HCT116 (cell line): ENCODE measurements at regions not wholly inside any gene's neighbourhood (a gene's known extent, or its start where the extent isn't known, plus 50 kb on each side); places are given as distances from the start of the nearest gene placed in this dataset.
"Not testable (repeated sequence)": the region's sequence is repeated elsewhere in the genome, so short reads cannot be mapped to it uniquely, and the experiment has no call there.

Experiments
- ATAC-seq: fragments of 200-7000 bp; cut with Tn5 transposase; 2 replicates; pipeline ENCODE4 v1.9.1; 2020; ENCODE audit warnings: mild to moderate bottlenecking, moderate library complexity
- BruUV-seq: library from RNA; stranded (reverse); fragments of 400-500 nt; replicated peaks from 2 replicates; lab custom pipeline; 2021; lab: Mats Ljungman, UMichigan
- CTCF ChIA-PET: fragments of 300-600 bp; sonication (Branson Sonifier 250); formaldehyde crosslinking; loops from one replicate; lab custom pipeline; 2021; ENCODE audit warnings: antibody characterized with exemption; lab: Charles Lee
- POLR2A ChIA-PET: fragments of 300-600, 350-600 bp; sonication (Branson Sonifier 250); formaldehyde crosslinking; loops from one replicate; lab custom pipeline; 2021; ENCODE audit warnings: antibody characterized with exemption; lab: Charles Lee
- RAD21 ChIA-PET, 2 experiments: fragments of 300-600 bp; sonication (Branson Sonifier 250); formaldehyde crosslinking; loops; one replicate each; lab custom pipeline; 2023; ENCODE audit warnings: low total read pairs in 2 of 2; ENCODE audit not compliant: uncharacterized antibody in 2 of 2, unreplicated experiment in 2 of 2, low non-redundant PET in 1 of 2; lab: Charles Lee
- DNase-seq: peaks from one replicate; pipeline ENCODE4 v3.0.0-alpha.2; 2010; ENCODE audit warnings: low read depth, low spot score
- H2AFZ ChIP-seq: fragments of 200-600 bp; shearing (Covaris generic), sonication (generic); 2 replicates; pipeline ENCODE4 v1.6.1; 2017; ENCODE audit warnings: low read depth, mixed run types, mixed read lengths, antibody characterized with exemption, low read length; ENCODE audit not compliant: poor library complexity, severe bottlenecking
- H3K27ac ChIP-seq: 2 replicates; pipeline ENCODE4 v1.5.1; 2012; ENCODE audit warnings: low read depth, low read length
- H3K27me3 ChIP-seq: fragments of 200-600 bp; sonication (generic); 2 replicates; pipeline ENCODE4 v1.6.1; 2016; ENCODE audit warnings: mixed run types, low read length, mixed read lengths; ENCODE audit not compliant: insufficient read depth
- H3K36me3 ChIP-seq, 2 experiments: fragments of 200-500 bp in 1 of 2; fragments of 200-600 bp in 1 of 2; sonication (Bioruptor generic) in 1 of 2; sonication (generic) in 1 of 2; 2 replicates each; pipeline versions ENCODE4 v1.5.1 to v1.6.1; 2014 to 2016; ENCODE audit warnings: low read length in 2 of 2, inconsistent platforms in 1 of 2, mixed read lengths in 1 of 2, mixed run types in 1 of 2; ENCODE audit not compliant: insufficient read depth in 2 of 2, control insufficient read depth in 1 of 2
- H3K4me1 ChIP-seq, 2 experiments: fragments of 200-600 bp in 1 of 2; sonication (generic) in 1 of 2; 2 replicates each; pipeline versions ENCODE4 v1.5.1 to v1.6.1; 2012 to 2017; ENCODE audit warnings: low read length in 2 of 2, inconsistent platforms in 1 of 2, mild to moderate bottlenecking in 1 of 2, mixed read lengths in 1 of 2, mixed run types in 1 of 2, moderate library complexity in 1 of 2; ENCODE audit not compliant: insufficient read depth in 2 of 2, control insufficient read depth in 1 of 2
- H3K4me2 ChIP-seq: fragments of 200-600 bp; sonication (generic); 2 replicates; pipeline ENCODE4 v1.6.1; 2017; ENCODE audit warnings: mixed run types, low read length, mixed read lengths
- H3K4me3 ChIP-seq, 2 experiments: fragments of 200-600 bp in 1 of 2; sonication (generic) in 1 of 2; replicated peaks in 1 of 2; 2 replicates each; pipeline ENCODE4 v1.5.1; 2011 to 2016; ENCODE audit warnings: low read length in 2 of 2, control low read depth in 1 of 2, low read depth in 1 of 2, mild to moderate bottlenecking in 1 of 2, mixed read lengths in 1 of 2, mixed run types in 1 of 2
- H3K79me2 ChIP-seq: fragments of 200-600 bp; sonication (generic); 2 replicates; pipeline ENCODE4 v1.6.1; 2017; ENCODE audit warnings: mild to moderate bottlenecking, mixed run types, low read length, moderate library complexity, mixed read lengths; ENCODE audit not compliant: insufficient read depth
- H3K9ac ChIP-seq: fragments of 200-600 bp; sonication (generic); 2 replicates; pipeline ENCODE4 v1.6.1; 2016; ENCODE audit warnings: low read length, mixed read lengths
- H3K9me2 ChIP-seq: fragments of 200-600 bp; sonication (generic), shearing (Covaris generic); 2 replicates; pipeline ENCODE4 v1.6.1; 2017; ENCODE audit warnings: mixed run types, mild to moderate bottlenecking, moderate library complexity; ENCODE audit not compliant: insufficient read depth
- H3K9me3 ChIP-seq, 2 experiments: fragments of 200-500 bp in 1 of 2; fragments of 200-600 bp in 1 of 2; sonication (Bioruptor generic) in 1 of 2; sonication (generic) in 1 of 2; 2 replicates each; pipeline ENCODE4 v1.6.1; 2014 to 2017; ENCODE audit warnings: low read length in 2 of 2, mixed read lengths in 2 of 2, inconsistent platforms in 1 of 2, low read depth in 1 of 2, mild to moderate bottlenecking in 1 of 2, mixed run types in 1 of 2, moderate library complexity in 1 of 2; ENCODE audit not compliant: control insufficient read depth in 1 of 2, insufficient read depth in 1 of 2
- H4K20me1 ChIP-seq: fragments of 200-600 bp; sonication (generic), shearing (Covaris generic); 2 replicates; pipeline ENCODE4 v1.6.1; 2017; ENCODE audit warnings: mixed run types, mild to moderate bottlenecking, moderate library complexity; ENCODE audit not compliant: insufficient read depth
- EGR1 ChIP-seq: IDR thresholded peaks from 2 replicates; pipeline ENCODE4 v1.6.1; 2012; ENCODE audit warnings: low read depth
- EZH2phosphoT487 ChIP-seq: fragments of 200-600 bp; IDR thresholded peaks from 2 replicates; pipeline ENCODE4 v1.6.1; 2018; ENCODE audit warnings: antibody characterized with exemption, borderline replicate concordance
- JUND ChIP-seq: IDR thresholded peaks from 2 replicates; pipeline ENCODE4 v1.6.1; 2012
- POLR2A ChIP-seq: IDR thresholded peaks from 2 replicates; pipeline ENCODE4 v1.7.0; 2011; ENCODE audit warnings: borderline replicate concordance; ENCODE audit not compliant: insufficient read depth, insufficient read length; ENCODE audit errors: extremely low read depth
- POLR2AphosphoS5 ChIP-seq: IDR thresholded peaks from 2 replicates; pipeline ENCODE4 v1.6.1; 2011; ENCODE audit warnings: mild to moderate bottlenecking, low read depth, low read length, moderate library complexity
- SIN3A ChIP-seq: IDR thresholded peaks from 2 replicates; pipeline ENCODE4 v1.6.1; 2012; ENCODE audit warnings: low read depth
- ZBTB33 ChIP-seq: IDR thresholded peaks from 2 replicates; pipeline ENCODE4 v1.6.1; 2011; ENCODE audit warnings: mild to moderate bottlenecking, low read length, moderate library complexity; ENCODE audit not compliant: insufficient replicate concordance; ENCODE audit errors: extremely low read depth
- intact Hi-C: fragments of 100-400 bp; cut with micrococcal nuclease; formaldehyde crosslinking; loops from 2 replicates; pipeline ENCODE4 v1.10.0; 2022

- H3K36me3 ChIP-seq, H2AFZ ChIP-seq, CTCF ChIA-PET, H3K9ac ChIP-seq, H3K4me3 ChIP-seq, BruUV-seq, H3K27ac ChIP-seq, intact Hi-C loops, H3K4me2 ChIP-seq, H3K9me2 ChIP-seq, H3K9me3 ChIP-seq, POLR2A ChIA-PET, DNase-seq, RAD21 ChIA-PET, H3K4me1 ChIP-seq, H3K27me3 ChIP-seq, H4K20me1 ChIP-seq, ATAC-seq, H3K79me2 ChIP-seq: not testable (repeated sequence)
These were observed 651.2 kb downstream of the TMEM121 start for GRCh38 chr14:106177266-106178246.

- DNase-seq (no peak), ATAC-seq (no peak)
- no TSS peak for BruUV-seq
- no peak overlapping the region for H3K4me2 ChIP-seq
- ChIA-PET CTCF (no interaction called here), RAD21 (no interaction called here), POLR2A (no interaction called here)
- H3K9ac ChIP-seq = no peak overlapping the region
- no peak overlapping the region for H3K4me3 ChIP-seq
- intact Hi-C loops = no loop called here
- H3K9me2 ChIP-seq = no peaks in the 10 kb centered on the region
- H3K36me3 ChIP-seq = no peaks in the 10 kb centered on the region
- no peaks in the 10 kb centered on the region for H3K4me1 ChIP-seq
- H3K27me3 ChIP-seq = no peaks in the 10 kb centered on the region
- H3K9me3 ChIP-seq = no peaks in the 10 kb centered on the region; a peak in 1 of 4 replicates
- H4K20me1 ChIP-seq = no peaks in the 10 kb centered on the region
- no peak overlapping the region for H2AFZ ChIP-seq
- TF ChIP-seq SIN3A (no peak), EGR1 (no peak), EZH2phosphoT487 (no peak), POLR2AphosphoS5 (no peak), POLR2A (no peak), ZBTB33 (no peak), JUND (no peak)
- no peak overlapping the region for H3K27ac ChIP-seq
- H3K79me2 ChIP-seq = no peaks in the 10 kb centered on the region
These were observed 653.4 kb downstream of the TMEM121 start for GRCh38 chr14:106179761-106180160.

GRCh38 chr14:106184771-106185170 is 658.4 kb downstream of the TMEM121 start:
- intact Hi-C loops, H2AFZ ChIP-seq, H4K20me1 ChIP-seq, BruUV-seq, H3K9ac ChIP-seq, CTCF ChIA-PET, POLR2A ChIA-PET, RAD21 ChIA-PET, H3K36me3 ChIP-seq, H3K27ac ChIP-seq, H3K9me3 ChIP-seq, H3K4me2 ChIP-seq, H3K9me2 ChIP-seq, H3K79me2 ChIP-seq, H3K4me1 ChIP-seq, DNase-seq, H3K4me3 ChIP-seq, H3K27me3 ChIP-seq, ATAC-seq: not testable (repeated sequence)
